GM18867 (cell line): ENCODE measurements at regions not wholly inside any gene's neighbourhood (a gene's known extent, or its start where the extent isn't known, plus 50 kb on each side); places are given as distances from the start of the nearest gene placed in this dataset.
"Not testable (repeated sequence)": the region's sequence is repeated elsewhere in the genome, so short reads cannot be mapped to it uniquely, and the experiment has no call there.

Experiments
- ATAC-seq: cut with Tn5 transposase; IDR thresholded peaks from one replicate; pipeline ENCODE4 v1.9.1; 2021; ENCODE audit warnings: mild to moderate bottlenecking, moderate library complexity; ENCODE audit not compliant: unreplicated experiment

DNA sequence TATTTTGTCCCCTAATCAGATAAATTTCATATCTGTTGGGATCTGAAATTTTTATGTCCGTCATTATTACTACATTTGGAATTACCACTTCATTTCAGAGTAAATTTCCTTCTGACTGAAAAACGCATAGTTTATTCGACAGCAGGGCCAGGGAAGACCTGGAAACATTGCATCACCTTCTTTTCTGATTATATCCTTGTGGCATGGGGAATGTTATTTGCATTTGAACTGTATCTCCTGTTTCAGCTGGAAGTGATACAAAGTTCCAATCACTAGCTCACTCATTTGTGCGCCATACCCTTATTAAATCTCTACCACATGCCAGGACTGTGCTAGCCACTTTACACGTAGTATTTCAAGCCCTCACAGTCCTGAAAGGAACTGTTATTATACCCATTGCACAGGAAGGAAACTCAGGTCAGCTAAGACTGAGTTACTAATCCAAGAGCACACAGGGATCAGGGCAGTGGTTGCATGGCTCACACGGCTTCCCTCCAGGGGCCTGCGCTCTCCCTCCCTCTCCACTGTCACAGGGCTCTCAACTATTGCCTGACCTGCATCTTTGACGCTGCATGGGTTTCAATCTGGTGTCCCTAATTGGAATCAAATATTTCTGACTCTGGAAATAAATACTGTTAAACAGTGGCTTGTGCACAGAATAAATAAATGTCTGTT, 84.4 kb upstream of the NANOS1 start:
- no peak for ATAC-seq

DNA sequence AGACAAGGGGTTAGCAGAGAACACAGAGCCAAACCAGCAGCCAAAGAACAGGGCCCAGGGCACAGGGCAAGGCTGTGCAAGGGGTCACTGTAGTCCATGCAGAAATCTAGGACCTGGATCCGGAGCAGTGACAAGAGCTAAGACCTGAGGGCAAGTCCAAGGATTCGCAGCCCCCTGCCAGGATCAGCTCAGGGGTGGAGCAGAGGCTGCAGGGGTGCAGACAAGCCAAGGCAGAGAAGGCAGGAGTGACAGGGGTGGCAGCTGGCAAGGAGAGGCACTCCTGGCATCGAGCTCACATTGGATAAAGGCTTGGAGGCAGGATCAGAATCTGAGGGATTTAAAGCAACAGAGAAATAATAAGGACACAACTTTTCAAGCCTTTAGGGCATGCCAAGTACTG, 80.7 kb upstream of the NANOS1 start:
- ATAC-seq: no peak

DNA sequence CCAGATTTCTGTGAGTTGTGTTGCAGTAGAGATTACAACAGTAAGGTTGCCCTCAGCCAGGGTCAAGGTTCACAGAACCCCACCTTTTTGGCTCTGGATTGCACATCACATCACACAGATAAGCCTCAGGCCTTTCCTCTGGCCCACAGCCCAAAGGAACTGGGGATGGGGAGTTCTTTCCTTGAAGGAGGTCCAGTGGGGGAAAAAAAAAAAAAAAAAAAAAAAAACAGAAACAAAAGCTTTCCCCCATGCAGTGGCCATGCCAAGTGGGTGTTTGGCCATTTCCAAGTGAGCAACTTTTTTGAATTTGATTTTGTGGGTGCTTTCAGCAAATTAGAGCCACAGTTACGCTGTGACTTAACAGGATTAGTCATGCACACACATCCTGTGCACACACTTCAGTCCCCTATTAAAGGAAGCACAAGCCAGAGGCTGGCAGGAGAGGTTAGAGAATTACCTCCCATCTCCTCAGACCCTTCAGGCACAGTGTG, 79.3 kb upstream of the NANOS1 start:
- no peak for ATAC-seq

DNA sequence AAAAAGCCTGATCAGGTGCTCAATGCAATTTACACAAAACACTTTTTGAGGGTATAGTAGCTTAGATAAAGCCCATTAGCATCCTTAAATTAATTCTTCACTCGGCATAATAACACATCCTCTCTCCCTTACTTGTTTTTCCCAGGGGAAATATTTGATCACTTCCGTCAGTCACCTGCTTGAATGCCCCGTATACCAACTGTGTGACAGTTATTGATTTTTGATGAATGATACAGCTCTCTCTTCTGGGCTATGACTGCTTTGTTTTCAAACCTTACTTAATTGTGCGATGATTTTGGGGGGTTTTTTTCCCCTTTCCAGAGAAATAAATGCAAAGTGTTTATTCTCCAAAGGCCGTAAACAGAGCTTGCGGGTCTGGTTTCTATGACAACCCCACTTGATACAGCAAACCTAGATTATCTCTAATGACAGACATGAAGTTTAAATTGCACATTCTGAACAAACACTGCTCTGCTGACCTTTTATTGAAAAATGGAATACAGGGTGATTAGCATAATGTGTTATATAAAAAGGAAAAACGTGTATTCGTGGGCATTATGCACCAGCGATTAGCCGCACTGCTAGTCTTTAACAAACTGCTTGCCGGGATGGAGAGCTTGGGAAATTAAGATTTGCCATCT, 78.4 kb upstream of the NANOS1 start:
- no peak for ATAC-seq

DNA sequence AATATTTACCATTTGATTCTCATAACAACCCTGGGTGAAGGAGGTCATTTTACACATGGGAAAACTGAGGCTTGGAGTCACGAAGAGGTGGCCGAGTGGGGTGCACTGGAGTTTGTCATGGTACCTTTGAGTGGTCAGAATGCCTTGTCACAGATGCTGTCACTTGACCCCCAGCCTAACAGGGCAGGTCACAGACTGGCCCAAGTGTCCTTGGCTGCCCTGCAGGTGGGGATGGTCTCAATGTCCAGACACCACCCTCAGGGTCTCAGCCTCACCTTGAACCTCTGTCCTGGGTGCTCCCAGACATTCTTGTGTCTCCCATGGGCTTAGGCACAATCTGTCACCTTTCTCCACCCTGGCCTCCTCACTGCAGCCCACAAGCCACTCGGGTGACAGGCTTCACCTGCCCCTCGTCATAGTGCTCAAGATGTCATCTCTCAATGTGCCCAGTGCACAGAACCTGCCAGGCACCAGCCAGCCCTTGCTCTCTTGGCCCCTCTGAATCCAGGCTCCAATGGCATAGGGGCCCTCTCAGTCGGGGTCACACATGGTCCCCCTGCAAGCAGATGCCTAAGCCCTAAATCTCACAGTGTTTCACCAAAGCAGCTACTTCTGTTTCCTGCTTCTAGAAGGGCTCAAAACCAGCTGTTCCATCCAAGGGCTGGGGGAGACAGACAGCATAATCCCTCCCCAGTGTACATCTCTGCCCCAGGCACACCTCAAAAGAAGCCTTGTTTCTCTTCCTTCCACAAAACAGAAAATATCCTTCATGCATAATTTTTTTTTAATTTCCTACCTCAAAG, 76.8 kb upstream of the NANOS1 start:
- ATAC-seq: no peak

- no peak for ATAC-seq
Measured at GRCh38 chr10:118953598-118954393, 75.7 kb upstream of the NANOS1 start.

DNA sequence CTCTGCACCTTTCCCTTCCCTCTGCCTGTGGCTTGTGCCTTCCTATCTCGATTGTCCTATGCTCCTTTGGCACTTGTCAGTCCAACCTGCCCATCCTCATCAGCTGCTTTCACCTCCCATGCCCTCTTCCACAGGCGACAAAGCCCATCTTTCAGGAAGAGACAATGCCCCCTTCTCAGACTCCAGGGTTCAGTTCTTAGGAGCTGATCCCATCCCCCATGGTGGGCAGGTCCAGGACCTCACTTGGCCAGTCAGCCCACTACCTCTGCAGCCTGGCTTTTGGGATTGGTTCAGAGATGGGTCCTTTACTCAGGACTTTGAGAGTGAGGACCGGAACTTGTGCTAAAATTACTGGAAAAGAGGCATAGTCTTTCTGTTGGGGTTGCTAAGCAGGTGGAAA, 74.0 kb upstream of the NANOS1 start:
- no peak for ATAC-seq

GRCh38 chr10:118955951-118956801, 73.3 kb upstream of the NANOS1 start:
- ATAC-seq: no peak

DNA sequence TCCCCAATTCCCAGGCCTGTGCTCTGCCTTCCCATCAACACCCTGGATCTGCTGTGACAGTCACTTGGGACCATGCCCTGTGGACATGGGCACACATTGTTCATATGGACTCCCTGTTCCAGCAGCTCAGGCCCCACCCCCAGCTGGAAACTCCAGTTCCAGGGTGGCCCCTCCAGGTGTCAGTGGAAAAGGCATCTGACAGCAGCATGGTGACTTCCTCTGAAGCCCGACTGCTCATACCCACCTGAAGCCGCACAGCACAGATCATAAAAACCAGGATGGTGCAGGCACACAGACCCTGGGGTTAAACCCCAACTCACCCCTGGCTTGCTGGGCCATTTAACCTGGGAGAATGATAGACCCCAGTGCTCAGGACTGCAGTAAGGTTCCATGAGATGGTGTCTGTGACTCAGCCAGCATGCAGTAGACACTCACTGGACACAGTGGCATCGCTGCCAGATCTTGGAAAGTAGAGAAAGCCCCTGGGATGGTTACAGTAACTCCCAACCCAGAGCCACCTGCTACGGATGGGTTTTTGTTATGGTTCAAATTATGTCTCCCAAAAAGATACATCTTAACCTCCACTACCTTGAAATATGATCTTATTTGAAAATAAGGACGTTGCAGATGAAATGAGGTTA, 72.6 kb upstream of the NANOS1 start:
- ATAC-seq: no peak

- ATAC-seq: no peak
Measured at GRCh38 chr10:118957443-118957825, 72.1 kb upstream of the NANOS1 start.

DNA sequence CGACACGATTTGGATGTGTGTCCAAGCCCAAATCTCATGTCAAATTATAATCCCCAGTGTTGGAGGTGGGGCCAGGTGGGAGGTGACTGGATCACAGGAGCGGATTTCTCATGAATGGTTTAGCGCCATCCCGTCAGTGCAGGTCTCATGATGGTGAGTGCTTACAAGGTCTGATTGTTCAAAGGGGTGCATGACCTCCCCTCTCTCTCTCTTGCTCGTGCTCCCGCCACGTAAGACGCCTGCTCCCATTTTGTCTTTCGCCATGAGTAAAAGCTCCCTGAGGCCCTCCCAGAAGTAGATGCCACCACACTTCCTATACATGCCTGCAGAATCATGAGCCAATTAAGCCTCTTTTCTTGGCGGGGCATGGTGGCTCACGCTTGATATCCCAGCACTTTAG, 71.5 kb upstream of the NANOS1 start:
- no peak for ATAC-seq

GRCh38 chr10:118958559-118958958, 71.0 kb upstream of the NANOS1 start:
- no peak for ATAC-seq

DNA sequence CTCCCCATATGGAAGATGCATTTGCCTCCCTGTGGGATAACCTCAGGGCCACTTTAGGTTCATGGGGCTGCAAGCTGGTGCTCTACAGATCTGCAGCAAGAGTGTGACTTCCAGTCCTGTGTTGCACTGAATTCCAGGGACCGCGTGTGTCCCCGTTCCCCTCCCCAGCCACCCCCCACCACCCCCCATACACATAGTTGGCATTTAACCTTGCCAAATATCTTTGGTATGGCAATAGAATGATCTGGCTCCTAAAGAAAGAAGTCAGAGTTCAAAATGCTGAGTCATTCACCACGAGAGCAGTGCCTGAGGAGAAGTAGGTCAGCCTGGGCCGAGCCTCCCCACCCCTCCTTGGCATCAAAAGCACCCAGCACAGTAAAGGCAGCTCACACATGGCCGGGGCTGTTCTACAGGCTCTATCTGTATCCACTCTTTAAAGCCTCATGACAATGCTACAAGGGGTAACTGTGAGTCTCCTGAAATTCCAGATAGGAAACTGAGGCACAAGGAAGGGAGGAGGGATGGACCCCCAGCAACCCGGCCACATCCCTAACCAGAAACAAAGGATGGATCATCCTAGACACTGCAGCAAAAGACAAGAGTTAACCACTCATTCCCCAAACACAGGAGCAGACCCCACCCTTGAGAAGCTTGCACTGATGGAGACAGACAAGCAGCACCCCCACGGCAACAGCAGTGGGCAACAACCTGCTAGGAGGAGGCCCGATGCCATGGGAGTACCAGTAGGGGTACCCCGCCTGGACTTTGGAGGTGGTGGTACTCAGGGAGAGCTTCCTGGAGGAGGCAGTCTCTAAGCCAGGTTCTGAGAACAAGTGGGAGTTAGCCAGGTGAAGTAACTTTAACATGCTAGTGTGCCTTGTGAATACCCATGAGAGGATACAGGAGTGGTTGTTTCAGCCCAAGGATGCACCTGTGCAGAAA, 70.3 kb upstream of the NANOS1 start:
- no peak for ATAC-seq

DNA sequence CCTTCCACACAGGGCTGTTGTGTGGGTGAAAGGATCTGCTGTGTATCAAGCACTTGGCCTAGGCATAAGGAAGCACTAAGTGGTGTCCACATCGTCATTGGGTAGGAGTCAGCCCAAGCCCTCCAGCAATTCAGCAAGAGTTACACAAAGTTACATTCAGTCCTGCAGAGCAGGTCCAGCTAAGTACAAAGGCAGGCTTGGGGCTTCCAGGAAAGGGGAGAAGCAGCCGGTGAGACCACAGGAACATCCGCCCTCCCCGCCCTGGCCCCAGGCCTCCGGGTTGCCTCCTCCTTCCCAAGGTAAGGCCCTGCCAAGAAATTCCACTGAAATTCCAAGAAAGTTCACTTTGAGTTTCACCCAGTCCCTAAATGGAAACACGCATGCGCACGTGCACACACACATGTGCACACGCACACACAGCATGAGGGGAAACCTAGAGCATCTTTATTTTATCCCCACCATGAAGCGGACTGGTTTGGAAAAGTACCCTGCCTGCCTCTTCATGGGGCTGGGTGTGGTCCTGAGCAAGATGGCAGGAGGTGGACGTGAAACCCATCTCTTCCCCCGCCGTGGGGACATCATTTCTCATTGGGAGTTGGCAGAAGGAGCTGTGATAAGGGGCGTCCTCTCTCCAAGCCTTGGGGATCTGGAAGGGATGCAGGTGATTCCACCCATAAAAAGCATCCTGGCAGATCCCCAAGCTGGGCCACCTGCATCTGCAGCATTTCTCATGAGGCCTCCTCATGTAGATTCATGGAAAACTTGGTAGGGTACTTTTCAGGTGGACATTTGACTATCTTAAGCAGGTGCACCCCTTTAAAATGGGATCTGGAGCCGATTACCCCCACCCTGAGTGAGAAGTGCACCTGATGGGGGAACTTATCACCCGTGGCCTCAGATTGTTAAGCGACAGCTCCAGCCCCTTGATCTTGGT, 69.1 kb upstream of the NANOS1 start:
- ATAC-seq: no peak

GRCh38 chr10:118961436-118961835, 68.1 kb upstream of the NANOS1 start:
- no peak for ATAC-seq

DNA sequence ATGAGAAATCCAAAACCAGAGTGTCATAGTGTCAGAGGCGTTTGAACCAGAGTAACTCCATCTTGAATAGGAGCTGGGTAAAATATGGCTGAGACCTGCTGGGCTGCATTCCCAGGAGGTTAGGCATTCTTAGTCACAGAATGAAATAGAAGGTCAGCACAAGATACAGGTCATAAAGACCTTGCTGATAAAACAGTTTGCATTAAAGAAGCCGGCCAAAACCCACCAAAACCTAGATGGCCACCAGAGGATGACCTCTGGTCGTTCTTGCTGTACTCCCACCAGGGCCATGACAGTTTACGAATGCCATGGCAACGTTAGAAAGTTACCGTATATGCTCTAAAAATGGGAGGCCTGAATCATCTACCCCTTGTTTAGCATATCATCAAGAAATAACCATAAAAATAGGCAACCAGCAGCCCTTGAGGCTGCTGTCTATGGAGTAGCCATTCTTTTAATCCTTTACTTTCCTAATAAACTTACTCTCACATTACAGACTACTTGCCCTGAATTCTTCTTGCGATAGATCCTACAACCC, 67.1 kb upstream of the NANOS1 start:
- not testable (repeated sequence) for ATAC-seq

DNA sequence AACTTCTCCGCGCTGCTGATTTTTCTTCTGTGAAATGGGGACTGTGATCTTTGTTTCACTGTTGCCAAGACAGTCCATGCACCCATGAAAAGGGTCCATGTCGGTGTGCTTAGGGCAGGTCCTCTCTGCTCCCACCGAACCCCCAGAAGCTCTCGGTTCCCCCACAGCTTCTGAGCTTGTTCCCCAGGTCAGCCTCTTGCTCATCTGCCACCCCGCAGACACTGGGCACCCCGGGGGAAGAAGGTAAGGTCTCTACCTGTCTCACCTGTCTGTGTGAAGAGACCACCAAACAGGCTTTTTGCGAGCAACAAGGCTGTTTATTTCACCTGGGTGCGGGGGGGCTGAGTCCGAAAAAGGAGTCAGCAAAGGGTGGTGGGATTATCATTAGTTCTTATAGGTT, 66.2 kb upstream of the NANOS1 start:
- no peak for ATAC-seq
